ENCODE measurements at regions not wholly inside any gene's neighbourhood (a gene's known extent, or its start where the extent isn't known, plus 50 kb on each side); places are given as distances from the start of the nearest gene placed in this dataset.

GRCh38 chr5:29642601-29643000 is 1550.9 kb upstream of the CDH6 start:
- TF ChIP-seq TAF1 (IDR thresholded peaks at IDR 0.05; ENCODE audit: low read depth, low read length), result no peak
- no peak for TF ChIP-seq CHD1 (IDR thresholded peaks at IDR 0.05; ENCODE audit: low read depth, low read length)
- no peak for TF ChIP-seq NANOG (IDR thresholded peaks at IDR 0.05; ENCODE audit: insufficient read depth, low read depth, low read length, poor library complexity, severe bottlenecking)
- H3K27me3 ChIP-seq (replicated peaks in 1 of 4; ENCODE audit: control insufficient read depth in 3 of 4, extremely low read depth in 1 of 4, insufficient read depth in 3 of 4, low read length in 3 of 4), result no peaks in the 10 kb centered on the region
- no peak for FAIRE-seq
- H3K18ac ChIP-seq (ENCODE audit: extremely low read depth, low read length), result no peak overlapping the region
- CTCF ChIA-PET (ENCODE audit: partially characterized antibody), result no interaction called here
- H2BK20ac ChIP-seq (ENCODE audit: low read length), result no peak overlapping the region
- H3K9ac ChIP-seq (replicated peaks in 1 of 4; ENCODE audit: extremely low read depth in 1 of 4, low read depth in 3 of 4, low read length in 3 of 4), result no peak overlapping the region
- no peak overlapping the region for H3K27ac ChIP-seq (ENCODE audit: low read depth, low read length)
- H3K9me3 ChIP-seq (ENCODE audit: insufficient read depth in 2 of 2, low read depth in 1 of 2, low read length in 1 of 2), result 0 out of 4 replicates have a peak, but pooled peaks cover 0 to 4% of the 10 kb centered on the region in 2 experiments
- H2BK5ac ChIP-seq (ENCODE audit: low read depth, low read length), result no peak overlapping the region
- H3K4ac ChIP-seq (replicated peaks; ENCODE audit: insufficient read length, low read depth, low read length), result no peak overlapping the region
- H2AK5ac ChIP-seq (ENCODE audit: low read depth, low read length), result no peak overlapping the region
- H3K36me3 ChIP-seq (ENCODE audit: control insufficient read depth in 2 of 4, insufficient read depth in 4 of 4, low read length in 3 of 4), result no peaks in the 10 kb centered on the region
- no peak overlapping the region for H2AFZ ChIP-seq (ENCODE audit: low read length)
- no peak for DNase-seq (ENCODE audit: low read depth in 1 of 2, low spot score in 2 of 2)
- no peaks in the 10 kb centered on the region for H3K79me2 ChIP-seq (ENCODE audit: control insufficient read depth in 1 of 2, insufficient read depth in 2 of 2, low read length in 2 of 2)
- no peaks in the 10 kb centered on the region for H3K4me1 ChIP-seq (replicated peaks in 1 of 4; ENCODE audit: control insufficient read depth in 3 of 4, insufficient read depth in 4 of 4, low read length in 3 of 4)
- no peaks in the 10 kb centered on the region; the same call in 1 of the 2 replicates for H3K23me2 ChIP-seq (ENCODE audit: low read depth, low read length)
- POLR2A ChIA-PET (ENCODE audit: partially characterized antibody), result no interaction called here
- H3K23ac ChIP-seq (ENCODE audit: insufficient read length), result no peak overlapping the region
- no peaks in the 10 kb centered on the region for H4K20me1 ChIP-seq (replicated peaks in 1 of 2; ENCODE audit: control insufficient read depth in 1 of 2, insufficient read depth in 2 of 2, low read length in 2 of 2)
- H3K56ac ChIP-seq (replicated peaks; ENCODE audit: insufficient read length, low read depth, low read length), result no peak overlapping the region
- no peak overlapping the region for H2BK12ac ChIP-seq (ENCODE audit: low read depth, low read length)
- no peak overlapping the region for H4K5ac ChIP-seq (ENCODE audit: insufficient read length, low read depth, low read length)
- no peak overlapping the region for H4K91ac ChIP-seq (replicated peaks; ENCODE audit: insufficient read length, low read length)
- no peak overlapping the region for H2BK120ac ChIP-seq (replicated peaks; ENCODE audit: low read depth, low read length)
- no peaks in the 10 kb centered on the region for H3K79me1 ChIP-seq (ENCODE audit: low read depth, low read length)
- H2BK15ac ChIP-seq (ENCODE audit: low read length), result no peak overlapping the region
- no peak overlapping the region for H3K4me2 ChIP-seq (ENCODE audit: insufficient read depth in 1 of 2, low read depth in 2 of 2, low read length in 2 of 2)
- no peak overlapping the region for H3K14ac ChIP-seq (ENCODE audit: insufficient read length)
- no peak overlapping the region for H3K4me3 ChIP-seq (ENCODE audit: extremely low read depth in 1 of 4, insufficient read depth in 2 of 4, low read depth in 3 of 4, low read length in 4 of 4)
- H4K8ac ChIP-seq (ENCODE audit: extremely low read depth, insufficient read depth, low read length), result no peak overlapping the region

Measured in H1 (cell line).